Body of pancreas (tissue), 4 donors: ENCODE measurements at regions not wholly inside any gene's neighbourhood (a gene's known extent, or its start where the extent isn't known, plus 50 kb on each side); places are given as distances from the start of the nearest gene placed in this dataset.

Source experiments
- ATAC-seq: fragments of 150-250 bp; one replicate; pipeline ENCODE4 v1.9.1; 2016
- DNase-seq, 4 donors: peaks; one replicate each; pipeline ENCODE4 v3.0.0-alpha.2; 2019
- H3K27ac ChIP-seq, 4 donors: fragments of 200-600 bp; sonication (generic); 1 replicate in 3 of 4; 2 replicates in 1 of 4; pipeline versions ENCODE4 v1.5.1 to v1.6.1; 2016 to 2019; ENCODE audit warnings: mild to moderate bottlenecking in 1 of 4, mixed read lengths in 1 of 4, moderate library complexity in 1 of 4
- H3K27me3 ChIP-seq, 2 donors: fragments of 200-600 bp; sonication (generic); one replicate each; pipeline ENCODE4 v1.6.0; 2016; ENCODE audit warnings: mild to moderate bottlenecking in 1 of 2
- H3K36me3 ChIP-seq, 2 donors: fragments of 200-600 bp; sonication (generic); replicated peaks in 1 of 2; 2 replicates each; pipeline ENCODE4 v1.5.1; 2016; ENCODE audit warnings: low read depth in 2 of 2; ENCODE audit not compliant: insufficient read depth in 1 of 2
- H3K4me1 ChIP-seq: fragments of 200-600 bp; sonication (generic); one replicate; pipeline ENCODE4 v1.6.0; 2016
- H3K4me3 ChIP-seq, 2 donors: fragments of 200-600 bp; sonication (generic); 1 replicate in 1 of 2; 2 replicates in 1 of 2; pipeline ENCODE4 v1.5.1; 2016 to 2019
- H3K9me3 ChIP-seq, 3 donors: fragments of 200-600 bp; sonication (generic); 1 replicate in 2 of 3; 2 replicates in 1 of 3; pipeline ENCODE4 v1.5.1; 2016
- POLR2A ChIP-seq, 3 donors: fragments of 450-650 bp; IDR thresholded peaks; one replicate each; pipeline ENCODE4 v1.6.1; 2016; ENCODE audit warnings: antibody characterized with exemption in 3 of 3, mild to moderate bottlenecking in 2 of 3
- WGBS, 2 donors: methylation state at CpG; one replicate each; pipeline ENCODE4 v1.1.5; 2017; 5-methylcytosine and 5-hydroxymethylcytosine counted together
- intact Hi-C: fragments of 100-400 bp; cut with DNase I; formaldehyde crosslinking; loops from one replicate; pipeline ENCODE4 v1.15.1; 2023
- TF ChIP-seq, protein P1 (sequence below), 7 experiments: fragments of 450-650 bp in 4 of 7; fragments of 200-600 bp in 3 of 7; sonication (generic) in 3 of 7; IDR thresholded peaks; one replicate each; pipeline ENCODE4 v1.5.1; 2016 to 2019; ENCODE audit warnings: antibody characterized with exemption in 7 of 7

DNA sequence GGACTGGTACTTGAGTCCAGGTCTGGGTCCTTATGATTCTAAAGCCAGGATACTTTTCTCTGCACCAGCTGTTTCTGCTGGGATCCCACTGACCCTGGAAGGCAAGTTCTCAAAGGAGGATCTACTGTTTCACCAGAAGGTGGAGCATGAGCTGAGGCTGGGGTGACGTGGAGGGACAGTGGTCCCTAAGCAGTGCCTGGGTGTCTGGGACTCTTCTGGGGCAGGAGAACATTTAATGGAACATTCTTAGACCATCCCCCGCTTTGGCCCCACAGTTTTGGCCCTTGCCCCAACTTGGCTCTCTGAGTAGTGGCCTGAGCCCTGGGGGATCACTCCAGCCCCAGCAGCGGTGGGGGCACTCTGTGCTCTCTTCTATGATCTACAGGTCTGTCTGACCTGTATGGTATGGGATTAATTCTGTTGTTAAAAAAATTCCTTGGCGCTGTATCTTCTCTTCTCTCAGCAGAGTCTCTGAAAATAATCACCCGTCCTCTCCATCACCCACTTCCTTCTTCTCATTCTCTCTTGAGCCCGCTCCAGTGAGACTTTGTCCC is 60.3 kb upstream of the CSF3R start:
- intact Hi-C loops, result no loop called here
- Histone ChIP-seq H3K4me3 (no peak overlapping the region), H3K9me3 (no peaks in the 10 kb centered on the region), H3K4me1 (no peaks in the 10 kb centered on the region), H3K27ac (no peak overlapping the region), H3K27me3 (no peaks in the 10 kb centered on the region), H3K36me3 (no peaks in the 10 kb centered on the region)
- WGBS, 2 donors, result 56 to 60% methylated on average over 6 of the region's 6 CpGs
- TF ChIP-seq POLR2A (IDR thresholded peaks at IDR 0.05), result no peak
- TF ChIP-seq, protein P1, sequence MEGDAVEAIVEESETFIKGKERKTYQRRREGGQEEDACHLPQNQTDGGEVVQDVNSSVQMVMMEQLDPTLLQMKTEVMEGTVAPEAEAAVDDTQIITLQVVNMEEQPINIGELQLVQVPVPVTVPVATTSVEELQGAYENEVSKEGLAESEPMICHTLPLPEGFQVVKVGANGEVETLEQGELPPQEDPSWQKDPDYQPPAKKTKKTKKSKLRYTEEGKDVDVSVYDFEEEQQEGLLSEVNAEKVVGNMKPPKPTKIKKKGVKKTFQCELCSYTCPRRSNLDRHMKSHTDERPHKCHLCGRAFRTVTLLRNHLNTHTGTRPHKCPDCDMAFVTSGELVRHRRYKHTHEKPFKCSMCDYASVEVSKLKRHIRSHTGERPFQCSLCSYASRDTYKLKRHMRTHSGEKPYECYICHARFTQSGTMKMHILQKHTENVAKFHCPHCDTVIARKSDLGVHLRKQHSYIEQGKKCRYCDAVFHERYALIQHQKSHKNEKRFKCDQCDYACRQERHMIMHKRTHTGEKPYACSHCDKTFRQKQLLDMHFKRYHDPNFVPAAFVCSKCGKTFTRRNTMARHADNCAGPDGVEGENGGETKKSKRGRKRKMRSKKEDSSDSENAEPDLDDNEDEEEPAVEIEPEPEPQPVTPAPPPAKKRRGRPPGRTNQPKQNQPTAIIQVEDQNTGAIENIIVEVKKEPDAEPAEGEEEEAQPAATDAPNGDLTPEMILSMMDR (IDR thresholded peaks at IDR 0.05), result no peak
- ATAC-seq (no peak), DNase-seq (no peak)

DNA sequence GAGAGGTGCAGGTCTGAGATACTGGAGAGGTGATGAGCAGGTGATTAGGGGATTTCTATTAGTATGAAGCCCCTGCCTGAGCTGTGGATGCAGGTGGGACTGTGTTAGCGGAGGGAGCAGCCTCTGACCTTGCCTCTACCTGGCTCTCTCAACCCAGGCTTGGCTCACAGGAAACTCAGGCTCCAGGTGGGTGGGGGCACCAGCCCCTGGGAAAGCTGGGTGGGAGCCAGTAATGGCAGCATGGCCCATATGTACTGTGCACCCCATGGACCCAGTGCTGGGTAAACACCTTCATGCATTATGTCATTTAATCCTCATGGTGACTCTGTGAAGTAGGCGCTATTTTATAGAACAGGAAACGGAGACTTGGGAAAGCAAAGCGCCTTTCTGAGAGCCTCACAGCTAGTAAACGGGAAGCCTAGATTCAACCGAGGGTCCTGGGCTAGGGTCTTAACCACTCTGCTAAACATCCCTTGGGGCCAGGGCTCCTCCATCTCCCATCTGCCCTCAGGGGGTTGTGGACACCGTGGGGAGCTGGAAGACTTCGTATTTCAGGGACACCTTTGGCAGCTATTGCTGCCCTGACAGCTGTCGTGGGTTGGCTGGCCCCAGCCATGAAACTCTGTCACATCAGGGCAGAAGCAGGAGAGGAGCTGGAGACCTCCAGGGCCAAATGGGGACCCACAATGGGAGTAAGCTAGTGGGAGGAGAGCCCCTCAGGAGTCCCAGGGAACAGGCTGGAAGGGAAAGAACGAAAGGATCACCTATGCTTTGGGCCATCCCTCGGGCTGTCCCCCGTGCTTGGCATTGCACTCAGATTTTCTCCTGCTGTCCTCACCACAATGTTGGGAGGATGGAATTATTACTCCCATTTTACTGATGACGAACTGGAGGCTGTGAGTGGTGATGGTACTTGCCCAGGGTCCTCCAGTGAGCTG is 59.6 kb upstream of the CSF3R start:
- Histone ChIP-seq H3K27me3 (no peaks in the 10 kb centered on the region), H3K4me3 (no peak overlapping the region), H3K27ac (no peak overlapping the region), H3K4me1 (peaks cover under 1% of the 10 kb centered on the region), H3K36me3 (no peaks in the 10 kb centered on the region), H3K9me3 (no peaks in the 10 kb centered on the region)
- intact Hi-C loops, result no loop called here
- 42 to 47% methylated on average over 13 of the region's 13 CpGs for WGBS, 2 donors
- no peak for DNase-seq
- ATAC-seq, result no peak
- TF ChIP-seq, protein P1 (IDR thresholded peaks at IDR 0.05), result no peak
- TF ChIP-seq POLR2A (IDR thresholded peaks at IDR 0.05), result no peak

DNA sequence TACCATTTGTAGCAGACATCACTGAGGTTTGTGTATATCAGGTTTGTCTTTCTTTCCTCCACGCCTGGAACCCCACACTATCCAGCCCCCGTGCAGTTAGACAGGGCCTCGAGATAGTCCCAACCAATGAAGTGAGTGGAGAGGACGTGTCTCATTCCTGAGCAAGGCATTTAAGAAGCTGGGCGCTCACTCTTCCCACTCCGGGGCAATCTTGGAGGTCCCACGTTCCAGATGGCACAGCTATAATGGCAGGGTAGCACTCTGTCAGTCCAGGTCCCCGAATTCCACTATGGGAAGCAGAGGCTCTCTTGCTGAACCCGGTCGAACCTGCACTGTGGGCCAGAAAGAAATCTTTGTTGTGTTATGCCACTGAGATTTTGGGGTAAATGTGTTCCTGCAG is 57.3 kb upstream of the CSF3R start:
- no peak overlapping the region for H3K4me3 ChIP-seq
- no peaks in the 10 kb centered on the region for H3K27me3 ChIP-seq
- H3K9me3 ChIP-seq, result no peaks in the 10 kb centered on the region
- intact Hi-C loops, result no loop called here
- 72 to 74% methylated on average over 10 of the region's 10 CpGs for WGBS, 2 donors
- no peak overlapping the region for H3K27ac ChIP-seq
- DNase-seq, result no peak
- TF ChIP-seq, protein P1 (IDR thresholded peaks at IDR 0.05), result no peak
- no peak for TF ChIP-seq POLR2A (IDR thresholded peaks at IDR 0.05)
- H3K36me3 ChIP-seq, result no peaks in the 10 kb centered on the region
- no peak for ATAC-seq
- H3K4me1 ChIP-seq, result peaks cover 7% of the 10 kb centered on the region

DNA sequence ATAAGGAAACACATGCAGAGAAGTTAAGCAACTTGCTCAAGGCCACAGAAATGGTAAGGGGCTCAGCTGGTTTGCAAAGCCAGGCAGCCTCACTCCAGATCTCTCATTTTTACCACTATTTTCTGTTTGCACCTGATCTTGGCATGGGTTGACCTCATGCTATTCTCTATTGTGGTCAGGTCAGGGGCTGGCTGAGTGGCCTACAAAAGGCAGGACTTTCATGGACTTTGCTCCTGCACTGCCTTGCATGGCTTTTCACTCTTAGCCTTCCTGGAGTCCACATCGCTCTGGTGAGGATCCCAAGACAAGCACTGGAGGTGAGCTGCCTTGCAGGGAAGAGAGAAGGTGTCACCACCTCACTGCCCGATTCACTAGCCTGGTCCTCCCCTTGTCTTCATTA is 56.8 kb upstream of the CSF3R start:
- ATAC-seq, result no peak
- DNase-seq, result no peak
- Histone ChIP-seq H3K27ac (no peak overlapping the region), H3K36me3 (no peaks in the 10 kb centered on the region), H3K27me3 (no peaks in the 10 kb centered on the region), H3K4me3 (no peak overlapping the region), H3K9me3 (no peaks in the 10 kb centered on the region), H3K4me1 (peaks cover 7% of the 10 kb centered on the region)
- no peak for TF ChIP-seq POLR2A (IDR thresholded peaks at IDR 0.05)
- TF ChIP-seq, protein P1 (IDR thresholded peaks at IDR 0.05), result no peak
- intact Hi-C loops, result no loop called here
- 51 to 69% methylated on average over 2 of the region's 2 CpGs for WGBS, 2 donors
